GM21825 (cell line): ENCODE measurements at regions not wholly inside any gene's neighbourhood (a gene's known extent, or its start where the extent isn't known, plus 50 kb on each side); places are given as distances from the start of the nearest gene placed in this dataset.
"Not testable (repeated sequence)": the region's sequence is repeated elsewhere in the genome, so short reads cannot be mapped to it uniquely, and the experiment has no call there.

ENCODE experiments used
- ATAC-seq: cut with Tn5 transposase; IDR thresholded peaks from one replicate; pipeline ENCODE4 v1.9.1; 2021; ENCODE audit warnings: mild to moderate bottlenecking, moderate library complexity; ENCODE audit not compliant: unreplicated experiment

DNA sequence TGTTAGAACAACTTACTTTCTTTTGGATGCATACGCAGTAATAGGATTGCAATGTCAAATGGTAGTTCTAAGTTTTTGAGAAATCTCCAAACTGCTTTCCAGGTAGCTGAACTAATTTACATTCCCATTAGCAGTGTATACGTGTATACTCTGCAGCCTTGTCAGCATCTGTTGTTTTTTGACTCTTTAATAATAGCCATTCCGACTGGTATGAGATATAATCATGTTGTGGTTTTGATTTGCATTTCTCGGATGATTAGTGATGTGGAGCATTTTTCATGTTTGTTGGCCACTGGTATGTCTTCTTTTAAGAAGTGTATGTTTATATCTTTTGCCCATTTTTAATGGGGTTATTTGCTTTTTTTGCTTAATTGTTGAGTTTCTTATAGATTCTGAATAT is 76.9 kb upstream of the HNRNPA1L2 start:
- ATAC-seq = peak; percentile 67

DNA sequence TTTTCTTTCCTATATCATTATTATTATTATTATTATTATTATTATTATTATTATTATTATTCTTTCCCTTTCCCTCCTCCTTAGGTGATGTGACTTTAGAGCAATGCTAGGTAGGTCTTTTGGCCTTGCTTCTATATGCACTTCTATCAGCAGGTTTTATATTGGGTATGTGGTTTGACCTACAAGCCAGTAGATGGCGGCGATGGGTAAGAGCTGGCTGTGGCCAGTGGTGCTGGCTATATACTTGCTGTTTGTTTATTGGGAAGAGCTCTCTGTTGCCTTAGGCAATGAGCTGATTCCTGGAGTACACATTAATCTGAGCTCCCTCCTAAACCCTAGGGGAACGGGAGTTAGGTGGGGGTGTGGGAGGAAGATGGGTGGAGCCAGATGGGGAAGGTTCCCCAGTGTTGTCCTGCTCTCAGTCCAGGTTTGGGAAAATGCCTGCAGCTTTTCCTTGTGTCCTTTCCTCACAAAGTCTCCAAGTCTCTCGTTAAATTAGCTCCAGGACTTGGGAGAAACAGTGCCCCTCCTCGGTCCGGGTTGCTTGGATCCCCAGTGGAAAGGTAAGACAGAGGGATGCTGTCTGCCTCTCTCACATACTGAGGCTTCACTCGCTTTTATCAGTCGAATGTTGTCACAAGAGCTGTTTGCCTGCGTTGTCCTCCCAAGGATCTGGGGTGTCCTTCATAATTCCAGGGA is 72.2 kb upstream of the HNRNPA1L2 start:
- peak; percentile 74 for ATAC-seq

DNA sequence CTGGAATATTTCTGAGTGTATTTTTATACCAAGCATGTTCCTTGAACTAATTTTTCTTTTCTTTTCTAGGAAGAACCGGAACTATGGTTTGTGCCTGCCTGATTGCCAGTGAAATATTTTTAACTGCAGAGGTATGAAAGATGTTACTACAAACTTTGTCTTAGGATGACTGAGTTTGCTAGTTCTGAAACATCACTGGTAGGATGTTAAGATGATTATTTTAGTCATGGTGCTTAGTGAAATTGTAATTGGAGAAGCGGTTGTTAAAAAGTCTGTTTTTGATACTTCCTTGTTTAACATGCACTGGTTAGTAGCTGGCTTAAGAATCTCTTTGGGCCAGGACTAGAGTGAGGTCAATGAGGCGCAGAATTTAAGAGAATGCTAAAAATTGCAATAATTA is 71.1 kb upstream of the HNRNPA1L2 start:
- not testable (repeated sequence) for ATAC-seq

DNA sequence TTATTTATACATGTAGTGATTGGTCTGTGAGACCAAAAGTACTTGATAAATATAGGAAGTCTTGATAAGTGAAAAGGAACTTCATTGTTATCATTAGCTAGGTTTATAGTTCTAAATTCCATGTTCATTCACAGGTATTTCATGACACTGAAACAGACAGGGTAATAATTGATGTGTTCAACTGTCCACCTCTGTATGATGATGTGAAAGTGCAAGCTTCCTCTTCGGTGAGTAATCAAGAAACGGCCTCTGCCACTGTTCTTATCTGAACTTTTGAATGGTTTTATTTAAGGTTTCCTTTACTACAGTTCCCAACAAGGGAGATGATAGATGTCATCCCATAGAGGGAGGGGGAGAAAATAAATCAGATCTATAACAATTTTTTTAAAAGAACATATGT is 59.3 kb upstream of the HNRNPA1L2 start:
- peak; percentile 70 for ATAC-seq
